Loucy (cell line): ENCODE measurements at regions not wholly inside any gene's neighbourhood (a gene's known extent, or its start where the extent isn't known, plus 50 kb on each side); places are given as distances from the start of the nearest gene placed in this dataset.

Experiments
- EZH2phosphoT487 ChIP-seq: fragments of 200-600 bp; IDR thresholded peaks from 2 replicates; pipeline ENCODE4 v1.6.1; 2018; ENCODE audit warnings: antibody characterized with exemption, mild to moderate bottlenecking, moderate library complexity, borderline replicate concordance
- TF ChIP-seq, protein P1 (sequence below): fragments of 200-600 bp; sonication (generic); conservative IDR thresholded peaks from 2 replicates; pipeline ENCODE4 v1.5.1; 2014; ENCODE audit warnings: mild to moderate bottlenecking, antibody characterized with exemption, low read length

DNA sequence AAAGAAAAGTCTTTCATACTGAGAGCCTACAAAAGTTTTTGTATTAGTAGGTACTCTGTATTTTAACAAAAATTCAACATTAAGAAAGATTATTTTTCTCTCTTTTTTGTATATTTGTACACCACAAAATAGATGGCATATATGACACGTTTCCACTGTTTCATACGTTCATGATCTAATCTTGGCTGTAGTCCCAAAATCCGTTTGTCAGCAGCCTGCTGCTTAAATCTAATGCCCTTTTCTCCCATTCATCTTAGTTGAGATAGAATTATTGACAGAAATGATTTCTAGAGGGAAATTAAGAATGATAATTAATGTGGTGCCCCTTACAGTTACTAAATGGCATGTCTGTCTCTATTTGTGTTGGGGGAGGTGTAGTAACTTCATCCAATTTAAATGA is 140.7 kb upstream of the NOVA1 start:
- TF ChIP-seq, protein P1, sequence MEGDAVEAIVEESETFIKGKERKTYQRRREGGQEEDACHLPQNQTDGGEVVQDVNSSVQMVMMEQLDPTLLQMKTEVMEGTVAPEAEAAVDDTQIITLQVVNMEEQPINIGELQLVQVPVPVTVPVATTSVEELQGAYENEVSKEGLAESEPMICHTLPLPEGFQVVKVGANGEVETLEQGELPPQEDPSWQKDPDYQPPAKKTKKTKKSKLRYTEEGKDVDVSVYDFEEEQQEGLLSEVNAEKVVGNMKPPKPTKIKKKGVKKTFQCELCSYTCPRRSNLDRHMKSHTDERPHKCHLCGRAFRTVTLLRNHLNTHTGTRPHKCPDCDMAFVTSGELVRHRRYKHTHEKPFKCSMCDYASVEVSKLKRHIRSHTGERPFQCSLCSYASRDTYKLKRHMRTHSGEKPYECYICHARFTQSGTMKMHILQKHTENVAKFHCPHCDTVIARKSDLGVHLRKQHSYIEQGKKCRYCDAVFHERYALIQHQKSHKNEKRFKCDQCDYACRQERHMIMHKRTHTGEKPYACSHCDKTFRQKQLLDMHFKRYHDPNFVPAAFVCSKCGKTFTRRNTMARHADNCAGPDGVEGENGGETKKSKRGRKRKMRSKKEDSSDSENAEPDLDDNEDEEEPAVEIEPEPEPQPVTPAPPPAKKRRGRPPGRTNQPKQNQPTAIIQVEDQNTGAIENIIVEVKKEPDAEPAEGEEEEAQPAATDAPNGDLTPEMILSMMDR, result no peak
- no peak for TF ChIP-seq EZH2phosphoT487
